ENCODE measurements at regions not wholly inside any gene's neighbourhood (a gene's known extent, or its start where the extent isn't known, plus 50 kb on each side); places are given as distances from the start of the nearest gene placed in this dataset.

- Histone ChIP-seq H3K36me3 (no peaks in the 10 kb centered on the region), H3K27me3 (ENCODE audit: insufficient read depth, low read depth, severe bottlenecking) (no peaks in the 10 kb centered on the region), H3K27ac (no peak overlapping the region), H3K9me3 (ENCODE audit: severe bottlenecking) (no peaks in the 10 kb centered on the region), H3K4me3 (ENCODE audit: low read depth, low read length) (no peak overlapping the region)
- DNase-seq = no peak
- TF ChIP-seq, protein P1, sequence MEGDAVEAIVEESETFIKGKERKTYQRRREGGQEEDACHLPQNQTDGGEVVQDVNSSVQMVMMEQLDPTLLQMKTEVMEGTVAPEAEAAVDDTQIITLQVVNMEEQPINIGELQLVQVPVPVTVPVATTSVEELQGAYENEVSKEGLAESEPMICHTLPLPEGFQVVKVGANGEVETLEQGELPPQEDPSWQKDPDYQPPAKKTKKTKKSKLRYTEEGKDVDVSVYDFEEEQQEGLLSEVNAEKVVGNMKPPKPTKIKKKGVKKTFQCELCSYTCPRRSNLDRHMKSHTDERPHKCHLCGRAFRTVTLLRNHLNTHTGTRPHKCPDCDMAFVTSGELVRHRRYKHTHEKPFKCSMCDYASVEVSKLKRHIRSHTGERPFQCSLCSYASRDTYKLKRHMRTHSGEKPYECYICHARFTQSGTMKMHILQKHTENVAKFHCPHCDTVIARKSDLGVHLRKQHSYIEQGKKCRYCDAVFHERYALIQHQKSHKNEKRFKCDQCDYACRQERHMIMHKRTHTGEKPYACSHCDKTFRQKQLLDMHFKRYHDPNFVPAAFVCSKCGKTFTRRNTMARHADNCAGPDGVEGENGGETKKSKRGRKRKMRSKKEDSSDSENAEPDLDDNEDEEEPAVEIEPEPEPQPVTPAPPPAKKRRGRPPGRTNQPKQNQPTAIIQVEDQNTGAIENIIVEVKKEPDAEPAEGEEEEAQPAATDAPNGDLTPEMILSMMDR (IDR thresholded peaks at IDR 0.05; ENCODE audit: low read depth, low read length) = no peak
These were observed 463.3 kb upstream of the DMAC1 start for GRCh38 chr9:8262625-8263622.

DNA sequence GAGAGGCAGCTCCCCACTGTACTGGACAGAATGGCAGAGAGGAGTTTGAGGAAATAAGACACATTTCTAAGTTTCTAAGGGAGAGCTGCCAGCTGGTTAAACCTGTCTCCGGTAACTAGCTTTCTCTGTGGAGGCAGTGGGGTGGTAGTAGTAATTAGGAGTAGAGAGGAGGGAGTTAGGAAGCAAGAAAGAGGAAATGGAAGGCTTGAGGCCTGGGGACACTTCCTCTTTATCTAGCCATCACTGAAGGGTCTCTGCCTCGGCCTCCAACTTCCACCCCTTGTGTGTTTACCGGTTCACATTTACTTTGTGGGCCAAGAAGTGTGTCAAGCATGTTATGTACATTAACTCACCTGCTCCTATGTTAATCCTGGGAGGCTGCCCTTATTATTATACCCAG lies 462.2 kb upstream of the DMAC1 start:
- Histone ChIP-seq H3K27me3 (ENCODE audit: insufficient read depth, low read depth, severe bottlenecking) (no peaks in the 10 kb centered on the region), H3K4me3 (ENCODE audit: low read depth, low read length) (no peak overlapping the region), H3K9me3 (ENCODE audit: severe bottlenecking) (no peaks in the 10 kb centered on the region), H3K36me3 (no peaks in the 10 kb centered on the region), H3K27ac (no peak overlapping the region)
- no peak for DNase-seq
- TF ChIP-seq, protein P1 (IDR thresholded peaks at IDR 0.05; ENCODE audit: low read depth, low read length) = no peak

DNA sequence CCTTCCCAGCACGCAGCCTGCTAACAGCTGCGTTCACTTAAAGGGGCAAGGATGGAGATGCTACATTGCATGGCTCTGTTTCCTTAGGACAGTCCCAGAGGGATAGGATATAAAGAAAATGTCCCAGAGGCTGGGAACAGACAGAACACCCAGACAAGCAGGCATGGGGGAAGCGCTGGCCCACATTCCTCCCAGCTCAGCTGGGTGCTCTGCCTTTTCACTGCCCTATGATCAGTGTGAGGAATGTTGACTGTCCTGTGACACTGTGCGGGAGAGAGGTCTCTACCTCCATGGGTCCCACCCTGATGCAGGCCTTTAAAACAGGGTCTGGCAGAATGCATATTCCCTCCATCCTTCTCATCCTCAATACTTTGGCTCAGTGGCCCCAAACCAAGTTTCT lies 459.4 kb upstream of the DMAC1 start:
- Histone ChIP-seq H3K27me3 (ENCODE audit: insufficient read depth, low read depth, severe bottlenecking) (no peaks in the 10 kb centered on the region), H3K27ac (no peak overlapping the region), H3K36me3 (no peaks in the 10 kb centered on the region), H3K4me3 (ENCODE audit: low read depth, low read length) (no peak overlapping the region), H3K9me3 (ENCODE audit: severe bottlenecking) (no peaks in the 10 kb centered on the region)
- TF ChIP-seq, protein P1 (IDR thresholded peaks at IDR 0.05; ENCODE audit: low read depth, low read length) = no peak
- DNase-seq = no peak

DNA sequence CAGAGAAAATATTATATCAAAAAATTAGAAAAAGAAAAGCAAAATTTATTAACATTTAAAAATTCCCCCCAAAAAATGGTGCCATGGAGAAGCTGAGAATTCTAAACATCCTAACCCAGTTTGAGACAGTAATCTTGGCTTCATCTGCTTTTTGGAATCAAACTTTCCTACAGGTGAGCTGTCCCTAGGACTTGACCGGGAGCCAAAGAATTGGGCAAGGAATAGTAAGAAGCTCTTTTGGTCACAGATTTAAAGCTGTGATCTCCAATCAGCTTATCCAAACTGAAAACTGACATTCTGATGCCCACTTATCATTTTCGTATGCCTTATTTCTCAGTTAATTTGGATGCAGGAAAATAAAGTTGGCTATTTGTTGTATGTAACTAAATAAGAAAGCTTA lies 457.3 kb upstream of the DMAC1 start:
- no peaks in the 10 kb centered on the region for H3K9me3 ChIP-seq (ENCODE audit: severe bottlenecking)
- no peak for DNase-seq
- H3K36me3 ChIP-seq = no peaks in the 10 kb centered on the region
- no peak overlapping the region for H3K27ac ChIP-seq
- no peak overlapping the region for H3K4me3 ChIP-seq (ENCODE audit: low read depth, low read length)
- H3K27me3 ChIP-seq (ENCODE audit: insufficient read depth, low read depth, severe bottlenecking) = no peaks in the 10 kb centered on the region
- TF ChIP-seq, protein P1 (IDR thresholded peaks at IDR 0.05; ENCODE audit: low read depth, low read length) = no peak

GRCh38 chr9:8255850-8256249 lies 456.3 kb upstream of the DMAC1 start:
- DNase-seq = no peak
- no peak overlapping the region for H3K27ac ChIP-seq
- TF ChIP-seq, protein P1 (IDR thresholded peaks at IDR 0.05; ENCODE audit: low read depth, low read length) = no peak
- no peak overlapping the region for H3K4me3 ChIP-seq (ENCODE audit: low read depth, low read length)
- no peaks in the 10 kb centered on the region for H3K9me3 ChIP-seq (ENCODE audit: severe bottlenecking)
- no peaks in the 10 kb centered on the region for H3K36me3 ChIP-seq
- H3K27me3 ChIP-seq (ENCODE audit: insufficient read depth, low read depth, severe bottlenecking) = no peaks in the 10 kb centered on the region
